HFFc6 (cell line): ENCODE measurements at regions not wholly inside any gene's neighbourhood (a gene's known extent, or its start where the extent isn't known, plus 50 kb on each side); places are given as distances from the start of the nearest gene placed in this dataset.

ENCODE experiments used
- DNase-seq: peaks from one replicate; pipeline ENCODE4 v3.0.0-alpha.2; 2018
- H3K27ac Mint-ChIP-seq: 2 replicates; pipeline ENCODE4 v1.8.0; 2020; ENCODE audit warnings: mild to moderate bottlenecking, mixed read lengths
- H3K27me3 Mint-ChIP-seq: 2 replicates; pipeline ENCODE4 v1.8.0; 2021; ENCODE audit warnings: mild to moderate bottlenecking, moderate library complexity, mixed read lengths; ENCODE audit not compliant: insufficient read depth
- H3K36me3 Mint-ChIP-seq: 2 replicates; pipeline ENCODE4 v1.8.0; 2021; ENCODE audit warnings: low read depth, mixed read lengths
- H3K4me1 Mint-ChIP-seq: 2 replicates; pipeline ENCODE4 v1.8.0; 2020; ENCODE audit warnings: low read depth, mixed read lengths
- H3K4me3 Mint-ChIP-seq: 2 replicates; pipeline ENCODE4 v1.8.0; 2020; ENCODE audit warnings: mild to moderate bottlenecking, moderate library complexity, mixed read lengths
- H3K9me3 Mint-ChIP-seq: 2 replicates; pipeline ENCODE4 v1.8.0; 2020; ENCODE audit warnings: mild to moderate bottlenecking, mixed read lengths
- CTCF ChIP-seq: fragments of 200-600 bp; sonication (generic); IDR thresholded peaks from 2 replicates; pipeline ENCODE4 v1.5.0; 2021; ENCODE audit warnings: antibody characterized with exemption, mild to moderate bottlenecking

- Mint-ChIP-seq H3K9me3 (no peaks in the 10 kb centered on the region), H3K4me1 (peaks cover 39% of the 10 kb centered on the region), H3K27ac (peak overlapping the region; percentile 81), H3K4me3 (peak overlapping the region; percentile 3; the same call in 1 of the 2 replicates), H3K27me3 (no peaks in the 10 kb centered on the region; the same call in 1 of the 2 replicates), H3K36me3 (no peaks in the 10 kb centered on the region)
- no peak for TF ChIP-seq CTCF
- peak; percentile 66 for DNase-seq
These were observed 99.6 kb upstream of the CAST start for GRCh38 chr5:96562614-96563013.

- Mint-ChIP-seq H3K4me3 (no peak overlapping the region), H3K9me3 (no peaks in the 10 kb centered on the region), H3K4me1 (peaks cover 50% of the 10 kb centered on the region), H3K27me3 (no peaks in the 10 kb centered on the region; the same call in 1 of the 2 replicates), H3K36me3 (no peaks in the 10 kb centered on the region), H3K27ac (no peak overlapping the region)
- no peak for TF ChIP-seq CTCF
- no peak for DNase-seq
These were observed 98.4 kb upstream of the CAST start for GRCh38 chr5:96563816-96564215.

- no peak for TF ChIP-seq CTCF
- Mint-ChIP-seq H3K36me3 (no peaks in the 10 kb centered on the region), H3K9me3 (no peaks in the 10 kb centered on the region), H3K27ac (peak overlapping the region; percentile 93), H3K4me3 (peak overlapping the region; percentile 73), H3K27me3 (no peaks in the 10 kb centered on the region; the same call in 1 of the 2 replicates), H3K4me1 (peaks cover 60% of the 10 kb centered on the region)
- peak; percentile 91 for DNase-seq
These were observed 96.5 kb upstream of the CAST start for GRCh38 chr5:96565582-96566265.

DNA sequence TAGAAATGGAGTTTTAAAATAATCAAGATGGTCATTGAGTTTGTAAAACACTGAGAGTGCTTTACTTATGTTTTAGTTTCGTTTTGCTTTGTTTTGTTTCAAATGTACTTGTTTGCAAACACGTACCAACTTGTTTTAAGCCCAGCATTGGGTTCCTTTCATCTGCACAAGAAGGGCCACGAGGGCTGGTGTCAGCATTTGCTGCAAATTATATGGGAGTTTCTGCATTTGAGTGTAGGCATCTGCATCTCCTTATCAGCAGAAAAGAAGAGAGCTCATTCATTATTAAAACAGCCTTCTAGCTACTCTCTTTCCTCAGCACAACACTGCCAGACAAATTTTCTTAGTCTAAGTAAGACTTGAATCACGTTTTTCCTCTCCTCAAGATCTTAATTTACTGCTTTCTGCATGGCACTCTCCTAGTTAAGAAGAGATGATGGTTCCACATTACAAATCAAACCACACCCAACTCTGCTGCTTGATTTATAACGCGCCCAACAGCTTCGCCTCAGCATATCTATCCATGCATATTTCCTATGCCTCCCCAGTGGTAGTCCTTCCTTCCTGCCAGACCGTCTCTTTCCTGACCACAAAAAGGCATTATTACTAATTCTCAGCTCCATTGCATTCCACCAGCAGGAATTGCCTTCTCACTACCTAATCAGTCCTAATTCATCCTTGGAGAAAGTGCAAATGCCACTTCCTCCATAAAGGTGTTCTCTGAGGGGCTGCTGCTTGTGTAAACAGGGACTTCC lies 95.2 kb upstream of the CAST start:
- Mint-ChIP-seq H3K27me3 (no peaks in the 10 kb centered on the region; the same call in 1 of the 2 replicates), H3K4me3 (peak overlapping the region; percentile 73), H3K27ac (peak overlapping the region; percentile 93), H3K36me3 (no peaks in the 10 kb centered on the region), H3K4me1 (peaks cover 67% of the 10 kb centered on the region), H3K9me3 (no peaks in the 10 kb centered on the region)
- no peak for TF ChIP-seq CTCF
- DNase-seq = peak; percentile 54

GRCh38 chr5:96569332-96569731 lies 92.8 kb upstream of the CAST start:
- Mint-ChIP-seq H3K36me3 (no peaks in the 10 kb centered on the region), H3K27ac (no peak overlapping the region), H3K4me3 (no peak overlapping the region), H3K4me1 (peaks cover 69% of the 10 kb centered on the region), H3K9me3 (no peaks in the 10 kb centered on the region), H3K27me3 (no peaks in the 10 kb centered on the region; the same call in 1 of the 2 replicates)
- no peak for DNase-seq
- no peak for TF ChIP-seq CTCF
